HUES6 (cell line): ENCODE measurements at regions not wholly inside any gene's neighbourhood (a gene's known extent, or its start where the extent isn't known, plus 50 kb on each side); places are given as distances from the start of the nearest gene placed in this dataset.
"Not testable (repeated sequence)": the region's sequence is repeated elsewhere in the genome, so short reads cannot be mapped to it uniquely, and the experiment has no call there.

Source experiments
- H3K27ac ChIP-seq: 2 replicates; pipeline ENCODE4 v1.7.0; 2013; ENCODE audit warnings: low read depth, mild to moderate bottlenecking, low read length, inconsistent platforms
- H3K27me3 ChIP-seq: 2 replicates; pipeline ENCODE4 v1.6.1; 2013; ENCODE audit warnings: low read length; ENCODE audit not compliant: control insufficient read depth, insufficient read depth
- H3K36me3 ChIP-seq: 2 replicates; pipeline ENCODE4 v1.6.1; 2013; ENCODE audit warnings: low read length; ENCODE audit not compliant: control insufficient read depth, insufficient read depth
- H3K4me1 ChIP-seq: 2 replicates; pipeline ENCODE4 v1.6.1; 2013; ENCODE audit warnings: low read length; ENCODE audit not compliant: control insufficient read depth, insufficient read depth
- H3K4me3 ChIP-seq: 2 replicates; pipeline ENCODE4 v1.5.1; 2013; ENCODE audit warnings: low read depth, low read length
- H3K9ac ChIP-seq: one replicate; pipeline ENCODE4 v1.6.1; 2013; ENCODE audit warnings: mild to moderate bottlenecking, low read length
- H3K9me3 ChIP-seq: 2 replicates; pipeline ENCODE4 v1.6.1; 2013; ENCODE audit warnings: low read depth, low read length; ENCODE audit not compliant: control insufficient read depth, insufficient read depth

GRCh38 chr11:16574889-16575288 is 163.6 kb upstream of the C11orf58 start:
- H3K4me1 ChIP-seq: not testable (repeated sequence)

GRCh38 chr11:16572945-16573344 is 165.5 kb upstream of the C11orf58 start:
- Histone ChIP-seq H3K9me3 (no peaks in the 10 kb centered on the region), H3K36me3 (no peaks in the 10 kb centered on the region), H3K9ac (no peak overlapping the region), H3K4me1 (no peaks in the 10 kb centered on the region), H3K4me3 (no peak overlapping the region), H3K27ac (no peak overlapping the region), H3K27me3 (no peaks in the 10 kb centered on the region)

More at GRCh38 chr11:16574889-16575288, 163.6 kb upstream of the C11orf58 start:
- H3K4me3 ChIP-seq, H3K27me3 ChIP-seq, H3K36me3 ChIP-seq, H3K9me3 ChIP-seq, H3K27ac ChIP-seq, H3K9ac ChIP-seq: not testable (repeated sequence)

GRCh38 chr11:16561150-16561549 is 177.3 kb upstream of the C11orf58 start:
- Histone ChIP-seq H3K9me3 (no peaks in the 10 kb centered on the region), H3K27ac (no peak overlapping the region), H3K27me3 (0 out of 2 replicates have a peak, but pooled peaks cover 4% of the 10 kb centered on the region), H3K4me3 (no peak overlapping the region), H3K4me1 (no peaks in the 10 kb centered on the region), H3K9ac (no peak overlapping the region), H3K36me3 (no peaks in the 10 kb centered on the region)

- 0 out of 2 replicates have a peak, but pooled peaks cover 4% of the 10 kb centered on the region for H3K27me3 ChIP-seq
- no peaks in the 10 kb centered on the region for H3K9me3 ChIP-seq
- no peak overlapping the region for H3K27ac ChIP-seq
- no peak overlapping the region for H3K4me3 ChIP-seq
- no peak overlapping the region for H3K9ac ChIP-seq
- H3K4me1 ChIP-seq: no peaks in the 10 kb centered on the region
- H3K36me3 ChIP-seq: no peaks in the 10 kb centered on the region
These were observed 180.0 kb upstream of the C11orf58 start for GRCh38 chr11:16558494-16558893.

GRCh38 chr11:16555956-16556355 is 182.5 kb upstream of the C11orf58 start:
- Histone ChIP-seq H3K27ac (no peak overlapping the region), H3K36me3 (no peaks in the 10 kb centered on the region), H3K9me3 (no peaks in the 10 kb centered on the region), H3K27me3 (no peaks in the 10 kb centered on the region), H3K4me3 (no peak overlapping the region), H3K4me1 (no peaks in the 10 kb centered on the region), H3K9ac (no peak overlapping the region)

- Histone ChIP-seq H3K4me1 (no peaks in the 10 kb centered on the region), H3K27me3 (no peaks in the 10 kb centered on the region), H3K27ac (no peak overlapping the region), H3K36me3 (no peaks in the 10 kb centered on the region), H3K9ac (no peak overlapping the region), H3K4me3 (no peak overlapping the region), H3K9me3 (no peaks in the 10 kb centered on the region)
These were observed 184.1 kb upstream of the C11orf58 start for GRCh38 chr11:16554361-16554760.

GRCh38 chr11:16547879-16548278 is 190.6 kb upstream of the C11orf58 start:
- Histone ChIP-seq H3K27ac (no peak overlapping the region), H3K9ac (no peak overlapping the region), H3K9me3 (no peaks in the 10 kb centered on the region), H3K27me3 (no peaks in the 10 kb centered on the region), H3K36me3 (no peaks in the 10 kb centered on the region), H3K4me3 (no peak overlapping the region), H3K4me1 (no peaks in the 10 kb centered on the region)

GRCh38 chr11:16543642-16544041 is 187.3 kb upstream of the SOX6 start:
- no peaks in the 10 kb centered on the region for H3K9me3 ChIP-seq
- no peak overlapping the region for H3K27ac ChIP-seq
- H3K27me3 ChIP-seq: no peaks in the 10 kb centered on the region
- no peaks in the 10 kb centered on the region for H3K36me3 ChIP-seq
- no peak overlapping the region for H3K9ac ChIP-seq
- H3K4me1 ChIP-seq: no peaks in the 10 kb centered on the region
- H3K4me3 ChIP-seq: no peak overlapping the region

- Histone ChIP-seq H3K4me3 (no peak overlapping the region), H3K9ac (no peak overlapping the region), H3K9me3 (no peaks in the 10 kb centered on the region), H3K27me3 (no peaks in the 10 kb centered on the region), H3K27ac (no peak overlapping the region), H3K36me3 (no peaks in the 10 kb centered on the region), H3K4me1 (no peaks in the 10 kb centered on the region)
These were observed 186.0 kb upstream of the SOX6 start for GRCh38 chr11:16542353-16542752.

- no peak overlapping the region for H3K27ac ChIP-seq
- no peaks in the 10 kb centered on the region for H3K36me3 ChIP-seq
- H3K27me3 ChIP-seq: no peaks in the 10 kb centered on the region
- no peaks in the 10 kb centered on the region for H3K9me3 ChIP-seq
- H3K4me3 ChIP-seq: no peak overlapping the region
- no peak overlapping the region for H3K9ac ChIP-seq
- H3K4me1 ChIP-seq: no peaks in the 10 kb centered on the region
These were observed 180.2 kb upstream of the SOX6 start for GRCh38 chr11:16536513-16536912.

GRCh38 chr11:16528639-16529038 is 172.3 kb upstream of the SOX6 start:
- H3K9me3 ChIP-seq: no peaks in the 10 kb centered on the region
- H3K36me3 ChIP-seq: no peaks in the 10 kb centered on the region
- H3K4me3 ChIP-seq: no peak overlapping the region
- no peak overlapping the region for H3K27ac ChIP-seq
- no peaks in the 10 kb centered on the region for H3K4me1 ChIP-seq
- H3K9ac ChIP-seq: no peak overlapping the region
- no peaks in the 10 kb centered on the region for H3K27me3 ChIP-seq
